SKM-1 treated with dmso at 0.1 percent for 144 hours (cell line): ENCODE measurements at regions not wholly inside any gene's neighbourhood (a gene's known extent, or its start where the extent isn't known, plus 50 kb on each side); places are given as distances from the start of the nearest gene placed in this dataset.
A peak's percentile ranks its signal among the peaks of the same experiment; 100 is the strongest.
"Not testable (repeated sequence)": the region's sequence is repeated elsewhere in the genome, so short reads cannot be mapped to it uniquely, and the experiment has no call there.

Experiments
- DNase-seq: peaks from one replicate; lab custom pipeline; 2025; ENCODE audit not compliant: unreplicated experiment; lab: John Stamatoyannopoulos, UW

DNA sequence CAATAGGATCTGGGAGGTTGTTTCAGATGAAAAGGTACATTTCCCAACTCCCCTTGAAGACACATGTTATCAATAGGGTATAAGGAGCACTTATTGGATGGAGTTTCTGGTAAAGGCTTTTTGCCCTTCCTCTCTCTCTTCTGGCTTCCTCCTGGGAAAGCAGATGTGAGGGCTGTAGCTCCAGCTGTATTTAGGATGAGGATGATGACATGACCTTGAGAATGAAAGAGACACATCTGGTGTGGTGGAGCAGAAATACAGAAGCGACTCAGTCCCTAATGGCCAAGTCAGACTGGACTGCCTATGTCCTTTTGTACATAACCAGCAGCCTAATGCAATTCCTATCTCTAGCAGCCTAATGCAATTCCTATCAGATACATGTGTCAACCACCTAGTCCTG lies 100.9 kb upstream of the NXPH2 start:
- no peak for DNase-seq

- no peak for DNase-seq
Measured at GRCh38 chr2:138879931-138880330, 99.7 kb upstream of the NXPH2 start.

DNA sequence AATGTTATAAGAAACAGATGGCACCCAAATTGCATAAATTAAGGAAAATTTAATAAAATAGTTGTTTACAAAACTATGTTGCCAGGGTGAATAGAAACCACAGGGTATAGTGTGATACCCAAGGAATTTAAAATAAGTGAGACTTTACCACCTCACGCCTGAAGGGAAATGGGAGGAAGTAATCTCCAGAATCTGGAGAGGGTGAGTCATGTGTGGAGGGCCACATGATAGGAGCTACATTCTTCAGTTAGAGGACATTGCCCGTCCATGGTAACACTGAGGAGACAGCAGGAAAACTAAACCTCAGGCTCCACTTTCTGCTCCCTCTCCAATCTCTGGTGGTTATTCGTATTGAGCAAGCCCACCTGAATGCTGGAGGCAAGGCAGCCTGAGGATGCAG lies 97.2 kb upstream of the NXPH2 start:
- no peak for DNase-seq

GRCh38 chr2:138874251-138874650 lies 94.1 kb upstream of the NXPH2 start:
- DNase-seq: no peak

DNA sequence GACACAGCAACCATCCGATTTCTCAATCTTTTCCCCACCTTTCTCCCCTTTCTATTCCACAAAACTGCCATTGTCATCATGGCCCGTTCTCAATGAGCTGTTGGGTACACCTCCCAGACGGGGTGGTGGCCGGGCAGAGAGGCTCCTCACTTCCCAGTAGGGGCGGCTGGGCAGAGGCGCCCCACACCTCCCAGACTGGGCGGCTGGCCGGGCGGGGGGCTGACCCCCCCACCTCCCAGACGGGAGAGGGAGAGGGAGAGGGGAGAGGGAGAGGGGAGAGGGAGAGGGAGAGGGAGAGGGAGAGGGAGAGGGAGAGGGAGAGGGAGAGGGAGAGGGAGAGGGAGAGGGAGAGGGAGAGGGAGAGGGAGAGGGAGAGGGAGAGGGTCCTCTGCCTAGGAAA lies 91.9 kb upstream of the NXPH2 start:
- DNase-seq: not testable (repeated sequence)

GRCh38 chr2:138871312-138871711 lies 91.1 kb upstream of the NXPH2 start:
- DNase-seq: no peak

GRCh38 chr2:138867341-138867740 lies 87.2 kb upstream of the NXPH2 start:
- no peak for DNase-seq

DNA sequence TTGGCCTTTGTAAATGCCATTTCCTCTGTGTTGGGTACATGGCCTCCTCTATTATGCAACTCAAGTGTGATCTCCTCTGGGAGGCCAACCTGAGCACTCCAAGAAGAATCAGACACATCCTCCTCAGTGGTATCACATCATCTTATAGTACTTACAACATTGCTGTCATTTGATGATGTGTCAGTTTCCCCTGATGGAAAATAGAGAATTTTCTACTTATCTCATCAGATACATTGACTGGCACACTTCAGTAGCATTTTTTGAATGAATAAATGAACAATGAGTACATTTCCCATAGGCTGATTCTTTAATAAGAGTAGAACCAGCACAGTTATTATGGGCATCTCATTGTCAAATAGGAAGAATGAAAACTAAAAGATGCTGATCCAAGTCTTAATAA lies 86.6 kb upstream of the NXPH2 start:
- DNase-seq: no peak

- DNase-seq: no peak
Measured at GRCh38 chr2:138853761-138854160, 73.6 kb upstream of the NXPH2 start.

- DNase-seq: no peak
Measured at GRCh38 chr2:138853296-138853695, 73.1 kb upstream of the NXPH2 start.

- peak; percentile 43 for DNase-seq
Measured at GRCh38 chr2:138846216-138846821, 66.1 kb upstream of the NXPH2 start.

DNA sequence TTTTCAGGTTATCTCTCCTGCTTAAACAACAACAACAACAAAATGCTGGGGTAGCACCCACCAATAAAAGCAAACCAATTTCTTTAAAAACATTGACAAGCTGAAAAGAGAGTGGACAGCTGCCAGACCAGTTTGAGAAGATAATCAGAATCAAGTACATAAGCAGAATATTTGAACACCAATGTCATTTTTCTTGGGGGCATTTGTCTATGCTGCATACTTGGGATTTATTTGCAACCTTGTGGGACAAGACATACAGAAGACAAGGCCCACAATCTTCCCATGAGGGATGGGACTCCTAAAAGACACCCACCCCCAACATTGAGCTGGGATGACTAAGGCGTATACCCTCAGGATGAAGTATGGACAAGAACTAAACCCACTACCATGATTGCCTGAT lies 62.2 kb upstream of the NXPH2 start:
- no peak for DNase-seq

GRCh38 chr2:138841459-138841858 lies 61.3 kb upstream of the NXPH2 start:
- DNase-seq: no peak

GRCh38 chr2:138838851-138839620 lies 58.8 kb upstream of the NXPH2 start:
- DNase-seq: no peak

- DNase-seq: no peak
Measured at GRCh38 chr2:138831691-138832090, 51.5 kb upstream of the NXPH2 start.

- no peak for DNase-seq
Measured at GRCh38 chr2:138831154-138831553, 51.0 kb upstream of the NXPH2 start.

GRCh38 chr2:138830547-138830946 lies 50.4 kb upstream of the NXPH2 start:
- no peak for DNase-seq
